Endothelial cell of umbilical vein (primary cell): ENCODE measurements at regions not wholly inside any gene's neighbourhood (a gene's known extent, or its start where the extent isn't known, plus 50 kb on each side); places are given as distances from the start of the nearest gene placed in this dataset.

Source experiments
- BruUV-seq: library from RNA; stranded (reverse); fragments of 400-500 nt; replicated peaks from 2 replicates; lab custom pipeline; 2021; lab: Mats Ljungman, UMichigan
- CTCF ChIA-PET: fragments of 300-600, 350-600 bp; sonication (Branson Sonifier 250); formaldehyde crosslinking; loops from one replicate; lab custom pipeline; 2021; ENCODE audit warnings: antibody characterized with exemption, inconsistent platforms; lab: Charles Lee
- POLR2A ChIA-PET: fragments of 300-600, 350-600 bp; sonication (Branson Sonifier 250); formaldehyde crosslinking; loops from one replicate; lab custom pipeline; 2021; ENCODE audit warnings: antibody characterized with exemption, inconsistent platforms; lab: Charles Lee
- DNase-seq: peaks from one replicate; pipeline ENCODE4 v3.0.0-alpha.2; 2011; ENCODE audit warnings: low read depth, low spot score
- FAIRE-seq: peaks from 2 replicates; lab custom pipeline; 2011; peaks lifted over from hg19 to GRCh38; lab: Jason Lieb, UNC
- H2AFZ ChIP-seq: 2 replicates; pipeline ENCODE4 v1.6.0; 2012; ENCODE audit warnings: low read depth, low read length, control low read depth, inconsistent platforms
- H3K27ac ChIP-seq: 2 replicates; pipeline ENCODE4 v1.5.1; 2011; ENCODE audit warnings: low read depth, mild to moderate bottlenecking, control low read depth, low read length, moderate library complexity; ENCODE audit not compliant: insufficient read depth
- H3K27me3 ChIP-seq, 2 experiments: 2 replicates each; pipeline versions ENCODE4 v1.6.0 to v1.6.1; 2011; ENCODE audit warnings: low read length in 2 of 2, mixed read lengths in 1 of 2; ENCODE audit not compliant: control insufficient read depth in 2 of 2, insufficient read depth in 2 of 2
- H3K36me3 ChIP-seq, 2 experiments: 2 replicates in 1 of 2; 3 replicates in 1 of 2; pipeline ENCODE4 v1.5.1; 2011; ENCODE audit warnings: low read length in 2 of 2, mild to moderate bottlenecking in 1 of 2, moderate library complexity in 1 of 2; ENCODE audit not compliant: control insufficient read depth in 2 of 2, insufficient read depth in 2 of 2; ENCODE audit errors: extremely low read depth in 1 of 2
- H3K4me1 ChIP-seq: 3 replicates; pipeline ENCODE4 v1.5.1; 2011; ENCODE audit warnings: mild to moderate bottlenecking, low read length; ENCODE audit not compliant: control insufficient read depth, insufficient read depth; ENCODE audit errors: extremely low read depth
- H3K4me2 ChIP-seq: 2 replicates; pipeline ENCODE4 v1.6.1; 2011; ENCODE audit warnings: low read length, control low read depth, mixed read lengths; ENCODE audit not compliant: insufficient read depth
- H3K4me3 ChIP-seq, 3 experiments: fragments of 200-600 bp in 1 of 3; sonication (generic), shearing (Covaris generic) in 1 of 3; replicated peaks in 1 of 3; 2 replicates each; pipeline ENCODE4 v1.5.1; 2011 to 2016; ENCODE audit warnings: control low read depth in 3 of 3, low read length in 3 of 3, mild to moderate bottlenecking in 2 of 3, inconsistent platforms in 1 of 3, low read depth in 1 of 3, moderate library complexity in 1 of 3; ENCODE audit not compliant: insufficient read depth in 1 of 3
- H3K79me2 ChIP-seq: 2 replicates; pipeline ENCODE4 v1.6.0; 2012; ENCODE audit warnings: low read length, inconsistent platforms; ENCODE audit not compliant: control insufficient read depth, insufficient read depth
- H3K9ac ChIP-seq: replicated peaks from 2 replicates; pipeline ENCODE3; 2011; ENCODE audit warnings: low read length, control low read depth; ENCODE audit not compliant: insufficient read depth; ENCODE audit errors: extremely low read depth
- H3K9me1 ChIP-seq: replicated peaks from 3 replicates; pipeline ENCODE4 v1.6.0; 2011; ENCODE audit warnings: mild to moderate bottlenecking, low read length; ENCODE audit not compliant: control insufficient read depth, insufficient read depth; ENCODE audit errors: extremely low read depth
- H3K9me3 ChIP-seq: replicated peaks from 2 replicates; pipeline ENCODE4 v1.5.1; 2012; ENCODE audit warnings: low read length, inconsistent platforms; ENCODE audit not compliant: control insufficient read depth, insufficient read depth
- H4K20me1 ChIP-seq: replicated peaks from 2 replicates; pipeline ENCODE3; 2011; ENCODE audit warnings: mild to moderate bottlenecking, low read length; ENCODE audit not compliant: control insufficient read depth, insufficient read depth; ENCODE audit errors: extremely low read depth
- EZH2 ChIP-seq: IDR thresholded peaks from 2 replicates; pipeline ENCODE4 v1.6.1; 2012; ENCODE audit warnings: borderline replicate concordance, low read depth, mild to moderate bottlenecking, moderate library complexity, low read length, inconsistent platforms; ENCODE audit not compliant: severe bottlenecking
- FOS ChIP-seq: IDR thresholded peaks from 2 replicates; pipeline ENCODE4 v1.6.1; 2011; ENCODE audit warnings: mild to moderate bottlenecking, low read length, moderate library complexity, borderline replicate concordance; ENCODE audit not compliant: insufficient read depth
- GATA2 ChIP-seq: IDR thresholded peaks from 2 replicates; pipeline ENCODE4 v1.7.0; 2011; ENCODE audit warnings: low read depth, mild to moderate bottlenecking, moderate library complexity, mixed read lengths, low read length; ENCODE audit not compliant: insufficient read length, insufficient read depth
- JUN ChIP-seq: IDR thresholded peaks from 2 replicates; pipeline ENCODE4 v1.6.1; 2011; ENCODE audit warnings: borderline replicate concordance, low read depth; ENCODE audit not compliant: insufficient read length, insufficient read depth
- MYC ChIP-seq: IDR thresholded peaks from one replicate; pipeline ENCODE4 v1.6.1; 2011; ENCODE audit warnings: mild to moderate bottlenecking, low read depth, low read length
- POLR2A ChIP-seq: IDR thresholded peaks from 2 replicates; pipeline ENCODE4 v1.6.1; 2012; ENCODE audit warnings: low read depth, mild to moderate bottlenecking, control low read depth, low read length
- POLR2AphosphoS5 ChIP-seq: IDR thresholded peaks from 2 replicates; pipeline ENCODE4 v1.6.1; 2012; ENCODE audit warnings: low read depth, mild to moderate bottlenecking, control low read depth, low read length, moderate library complexity; ENCODE audit not compliant: insufficient read depth
- dilution Hi-C: fragments of 300-500 bp; cut with MboI; formaldehyde crosslinking; loops from one replicate; pipeline ENCODE4 v1.15.0; 2019; ENCODE audit warnings: low sequenced_read_pairs; ENCODE audit not compliant: extremely low pct_ligation_motif_present
- intact Hi-C: fragments of 100-400 bp; cut with micrococcal nuclease; formaldehyde crosslinking; loops from one replicate; pipeline ENCODE4 v1.10.0; 2022
- TF ChIP-seq, protein P1 (sequence below): IDR thresholded peaks from 2 replicates; pipeline ENCODE4 v1.6.1; 2011; ENCODE audit not compliant: insufficient read depth, insufficient read length
- TF ChIP-seq, protein P2 (sequence below), 2 donors: IDR thresholded peaks; 1 replicate in 1 of 2; 2 replicates in 1 of 2; pipeline ENCODE4 v1.5.1; 2011; ENCODE audit warnings: low read length in 2 of 2, mild to moderate bottlenecking in 2 of 2, moderate library complexity in 2 of 2, control low read depth in 1 of 2, inconsistent platforms in 1 of 2, low read depth in 1 of 2; ENCODE audit not compliant: insufficient read depth in 1 of 2; ENCODE audit errors: extremely low read depth in 1 of 2

DNA sequence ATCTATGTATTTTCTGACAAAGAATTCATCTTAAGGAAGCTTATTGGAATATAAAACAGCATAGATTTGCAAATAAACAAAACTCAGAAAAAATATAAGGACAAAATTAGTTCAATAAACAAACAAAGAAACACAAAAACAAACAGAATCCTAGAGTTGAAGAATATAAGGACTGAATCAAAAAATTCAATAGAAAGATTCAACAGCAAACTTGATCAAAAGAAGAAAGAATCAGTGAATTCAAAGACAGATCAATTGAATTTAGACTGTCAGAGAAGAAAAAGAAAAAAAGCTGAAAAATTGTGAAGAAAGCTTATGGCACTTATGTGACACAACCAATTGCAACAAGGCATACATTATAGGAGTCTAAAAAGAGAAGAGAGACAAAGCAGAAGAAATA lies 770.0 kb upstream of the RGS18 start:
- no peaks in the 10 kb centered on the region for H4K20me1 ChIP-seq
- H2AFZ ChIP-seq = no peak overlapping the region
- H3K9ac ChIP-seq = no peak overlapping the region
- no peaks in the 10 kb centered on the region for H3K27me3 ChIP-seq
- no peak overlapping the region for H3K4me2 ChIP-seq
- no peaks in the 10 kb centered on the region for H3K79me2 ChIP-seq
- intact Hi-C loops = no loop called here
- CTCF ChIA-PET = no interaction called here
- dilution Hi-C loops = no loop called here
- DNase-seq = no peak
- H3K27ac ChIP-seq = no peak overlapping the region
- TF ChIP-seq MYC (no peak), POLR2A (no peak), POLR2AphosphoS5 (no peak), JUN (no peak), FOS (no peak), GATA2 (no peak), EZH2 (no peak)
- TF ChIP-seq, protein P1, sequence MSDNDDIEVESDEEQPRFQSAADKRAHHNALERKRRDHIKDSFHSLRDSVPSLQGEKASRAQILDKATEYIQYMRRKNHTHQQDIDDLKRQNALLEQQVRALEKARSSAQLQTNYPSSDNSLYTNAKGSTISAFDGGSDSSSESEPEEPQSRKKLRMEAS = no peak
- TF ChIP-seq, protein P2, sequence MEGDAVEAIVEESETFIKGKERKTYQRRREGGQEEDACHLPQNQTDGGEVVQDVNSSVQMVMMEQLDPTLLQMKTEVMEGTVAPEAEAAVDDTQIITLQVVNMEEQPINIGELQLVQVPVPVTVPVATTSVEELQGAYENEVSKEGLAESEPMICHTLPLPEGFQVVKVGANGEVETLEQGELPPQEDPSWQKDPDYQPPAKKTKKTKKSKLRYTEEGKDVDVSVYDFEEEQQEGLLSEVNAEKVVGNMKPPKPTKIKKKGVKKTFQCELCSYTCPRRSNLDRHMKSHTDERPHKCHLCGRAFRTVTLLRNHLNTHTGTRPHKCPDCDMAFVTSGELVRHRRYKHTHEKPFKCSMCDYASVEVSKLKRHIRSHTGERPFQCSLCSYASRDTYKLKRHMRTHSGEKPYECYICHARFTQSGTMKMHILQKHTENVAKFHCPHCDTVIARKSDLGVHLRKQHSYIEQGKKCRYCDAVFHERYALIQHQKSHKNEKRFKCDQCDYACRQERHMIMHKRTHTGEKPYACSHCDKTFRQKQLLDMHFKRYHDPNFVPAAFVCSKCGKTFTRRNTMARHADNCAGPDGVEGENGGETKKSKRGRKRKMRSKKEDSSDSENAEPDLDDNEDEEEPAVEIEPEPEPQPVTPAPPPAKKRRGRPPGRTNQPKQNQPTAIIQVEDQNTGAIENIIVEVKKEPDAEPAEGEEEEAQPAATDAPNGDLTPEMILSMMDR (IDR thresholded peaks at IDR 0.05; ENCODE audit: extremely low read depth in 1 of 2, insufficient read depth in 1 of 2, low read depth in 1 of 2, low read length in 2 of 2) = no peak
- no peaks in the 10 kb centered on the region for H3K9me1 ChIP-seq
- BruUV-seq = no TSS peak
- no peaks in the 10 kb centered on the region for H3K9me3 ChIP-seq
- H3K4me3 ChIP-seq = no peak overlapping the region
- POLR2A ChIA-PET = no interaction called here
- no peaks in the 10 kb centered on the region for H3K36me3 ChIP-seq
- FAIRE-seq = no peak
- no peaks in the 10 kb centered on the region for H3K4me1 ChIP-seq
